ENCODE measurements at regions not wholly inside any gene's neighbourhood (a gene's known extent, or its start where the extent isn't known, plus 50 kb on each side); places are given as distances from the start of the nearest gene placed in this dataset.
A peak's percentile ranks its signal among the peaks of the same experiment; 100 is the strongest.

GRCh38 chr9:126023962-126024361 is 276.8 kb downstream of the PBX3 start:
- Histone ChIP-seq H3K23ac (ENCODE audit: insufficient read length) (no peak overlapping the region), H2AFZ (ENCODE audit: low read length) (no peak overlapping the region), H3K4me2 (ENCODE audit: insufficient read depth in 1 of 2, low read depth in 2 of 2, low read length in 2 of 2) (no peak overlapping the region), H3K79me1 (ENCODE audit: low read depth, low read length) (no peaks in the 10 kb centered on the region), H3K14ac (ENCODE audit: insufficient read length) (no peak overlapping the region), H2AK5ac (ENCODE audit: low read depth, low read length) (no peak overlapping the region), H3K23me2 (ENCODE audit: low read depth, low read length) (peaks cover 4% of the 10 kb centered on the region; the same call in 1 of the 2 replicates), H3K9me3 (ENCODE audit: insufficient read depth in 2 of 2, low read depth in 1 of 2, low read length in 1 of 2) (no peaks in the 10 kb centered on the region; a peak in 1 of 4 replicates), H2BK120ac (replicated peaks; ENCODE audit: low read depth, low read length) (peak overlapping the region; percentile 59), H3K4me1 (replicated peaks in 1 of 4; ENCODE audit: control insufficient read depth in 3 of 4, insufficient read depth in 4 of 4, low read length in 3 of 4) (no peaks in the 10 kb centered on the region; a peak in 1 of 7 replicates), H3K4ac (replicated peaks; ENCODE audit: insufficient read length, low read depth, low read length) (peak overlapping the region; percentile 33), H3K9ac (replicated peaks in 1 of 4; ENCODE audit: extremely low read depth in 1 of 4, low read depth in 3 of 4, low read length in 3 of 4) (no peak overlapping the region; a peak in 1 of 7 replicates), H4K8ac (ENCODE audit: extremely low read depth, insufficient read depth, low read length) (no peak overlapping the region), H2BK15ac (ENCODE audit: low read length) (no peak overlapping the region), H4K91ac (replicated peaks; ENCODE audit: insufficient read length, low read length) (peak overlapping the region; percentile 60), H3K4me3 (ENCODE audit: extremely low read depth in 1 of 4, insufficient read depth in 2 of 4, low read depth in 3 of 4, low read length in 4 of 4) (no peak overlapping the region), H3K36me3 (ENCODE audit: control insufficient read depth in 2 of 4, insufficient read depth in 4 of 4, low read length in 3 of 4) (no peaks in the 10 kb centered on the region), H3K27me3 (replicated peaks in 1 of 4; ENCODE audit: control insufficient read depth in 3 of 4, extremely low read depth in 1 of 4, insufficient read depth in 3 of 4, low read length in 3 of 4) (no peaks in the 10 kb centered on the region), H2BK5ac (ENCODE audit: low read depth, low read length) (peak overlapping the region; percentile 27; the same call in 1 of the 2 replicates), H3K27ac (ENCODE audit: low read depth, low read length) (no peak overlapping the region), H2BK20ac (ENCODE audit: low read length) (no peak overlapping the region), H4K5ac (ENCODE audit: insufficient read length, low read depth, low read length) (no peak overlapping the region), H4K20me1 (replicated peaks in 1 of 2; ENCODE audit: control insufficient read depth in 1 of 2, insufficient read depth in 2 of 2, low read length in 2 of 2) (peaks cover 0 to 6% of the 10 kb centered on the region in 2 experiments), H3K18ac (ENCODE audit: extremely low read depth, low read length) (no peak overlapping the region), H2BK12ac (ENCODE audit: low read depth, low read length) (no peak overlapping the region), H3K56ac (replicated peaks; ENCODE audit: insufficient read length, low read depth, low read length) (no peak overlapping the region), H3K79me2 (ENCODE audit: control insufficient read depth in 1 of 2, insufficient read depth in 2 of 2, low read length in 2 of 2) (no peaks in the 10 kb centered on the region)
- TF ChIP-seq SP1 (IDR thresholded peaks at IDR 0.05; ENCODE audit: low read depth, low read length) = no peak
- no peak for FAIRE-seq
- DNase-seq (ENCODE audit: low read depth in 1 of 2, low spot score in 2 of 2) = no peak
- 86% methylated on average over 15 of the region's 15 CpGs; no CpG with 5 or more reads in 1 of the 2 experiments for WGBS, 2 experiments (ENCODE audit: extremely low coverage in 1 of 2, insufficient coverage in 1 of 2, insufficient read length in 1 of 2, insufficient replicate concordance in 2 of 2, low coverage in 1 of 2, low lambda C conversion rate in 2 of 2, missing lambda C conversion rate in 1 of 2)
- ChIA-PET POLR2A (ENCODE audit: partially characterized antibody) (no interaction called here), CTCF (ENCODE audit: partially characterized antibody) (no interaction called here)
